HCT116 (cell line): ENCODE measurements at regions not wholly inside any gene's neighbourhood (a gene's known extent, or its start where the extent isn't known, plus 50 kb on each side); places are given as distances from the start of the nearest gene placed in this dataset.

ENCODE experiments used
- ATAC-seq: fragments of 200-7000 bp; cut with Tn5 transposase; 2 replicates; pipeline ENCODE4 v1.9.1; 2020; ENCODE audit warnings: mild to moderate bottlenecking, moderate library complexity
- BruUV-seq: library from RNA; stranded (reverse); fragments of 400-500 nt; replicated peaks from 2 replicates; lab custom pipeline; 2021; lab: Mats Ljungman, UMichigan
- CTCF ChIA-PET: fragments of 300-600 bp; sonication (Branson Sonifier 250); formaldehyde crosslinking; loops from one replicate; lab custom pipeline; 2021; ENCODE audit warnings: antibody characterized with exemption; lab: Charles Lee
- POLR2A ChIA-PET: fragments of 300-600, 350-600 bp; sonication (Branson Sonifier 250); formaldehyde crosslinking; loops from one replicate; lab custom pipeline; 2021; ENCODE audit warnings: antibody characterized with exemption; lab: Charles Lee
- RAD21 ChIA-PET, 2 experiments: fragments of 300-600 bp; sonication (Branson Sonifier 250); formaldehyde crosslinking; loops; one replicate each; lab custom pipeline; 2023; ENCODE audit warnings: low total read pairs in 2 of 2; ENCODE audit not compliant: uncharacterized antibody in 2 of 2, unreplicated experiment in 2 of 2, low non-redundant PET in 1 of 2; lab: Charles Lee
- DNase-seq: peaks from one replicate; pipeline ENCODE4 v3.0.0-alpha.2; 2010; ENCODE audit warnings: low read depth, low spot score
- H2AFZ ChIP-seq: fragments of 200-600 bp; shearing (Covaris generic), sonication (generic); 2 replicates; pipeline ENCODE4 v1.6.1; 2017; ENCODE audit warnings: low read depth, mixed run types, mixed read lengths, antibody characterized with exemption, low read length; ENCODE audit not compliant: poor library complexity, severe bottlenecking
- H3K27ac ChIP-seq: 2 replicates; pipeline ENCODE4 v1.5.1; 2012; ENCODE audit warnings: low read depth, low read length
- H3K27me3 ChIP-seq: fragments of 200-600 bp; sonication (generic); 2 replicates; pipeline ENCODE4 v1.6.1; 2016; ENCODE audit warnings: mixed run types, low read length, mixed read lengths; ENCODE audit not compliant: insufficient read depth
- H3K36me3 ChIP-seq, 2 experiments: fragments of 200-500 bp in 1 of 2; fragments of 200-600 bp in 1 of 2; sonication (Bioruptor generic) in 1 of 2; sonication (generic) in 1 of 2; 2 replicates each; pipeline versions ENCODE4 v1.5.1 to v1.6.1; 2014 to 2016; ENCODE audit warnings: low read length in 2 of 2, inconsistent platforms in 1 of 2, mixed read lengths in 1 of 2, mixed run types in 1 of 2; ENCODE audit not compliant: insufficient read depth in 2 of 2, control insufficient read depth in 1 of 2
- H3K4me1 ChIP-seq, 2 experiments: fragments of 200-600 bp in 1 of 2; sonication (generic) in 1 of 2; 2 replicates each; pipeline versions ENCODE4 v1.5.1 to v1.6.1; 2012 to 2017; ENCODE audit warnings: low read length in 2 of 2, inconsistent platforms in 1 of 2, mild to moderate bottlenecking in 1 of 2, mixed read lengths in 1 of 2, mixed run types in 1 of 2, moderate library complexity in 1 of 2; ENCODE audit not compliant: insufficient read depth in 2 of 2, control insufficient read depth in 1 of 2
- H3K4me2 ChIP-seq: fragments of 200-600 bp; sonication (generic); 2 replicates; pipeline ENCODE4 v1.6.1; 2017; ENCODE audit warnings: mixed run types, low read length, mixed read lengths
- H3K4me3 ChIP-seq, 2 experiments: fragments of 200-600 bp in 1 of 2; sonication (generic) in 1 of 2; replicated peaks in 1 of 2; 2 replicates each; pipeline ENCODE4 v1.5.1; 2011 to 2016; ENCODE audit warnings: low read length in 2 of 2, control low read depth in 1 of 2, low read depth in 1 of 2, mild to moderate bottlenecking in 1 of 2, mixed read lengths in 1 of 2, mixed run types in 1 of 2
- H3K79me2 ChIP-seq: fragments of 200-600 bp; sonication (generic); 2 replicates; pipeline ENCODE4 v1.6.1; 2017; ENCODE audit warnings: mild to moderate bottlenecking, mixed run types, low read length, moderate library complexity, mixed read lengths; ENCODE audit not compliant: insufficient read depth
- H3K9ac ChIP-seq: fragments of 200-600 bp; sonication (generic); 2 replicates; pipeline ENCODE4 v1.6.1; 2016; ENCODE audit warnings: low read length, mixed read lengths
- H3K9me2 ChIP-seq: fragments of 200-600 bp; sonication (generic), shearing (Covaris generic); 2 replicates; pipeline ENCODE4 v1.6.1; 2017; ENCODE audit warnings: mixed run types, mild to moderate bottlenecking, moderate library complexity; ENCODE audit not compliant: insufficient read depth
- H3K9me3 ChIP-seq, 2 experiments: fragments of 200-500 bp in 1 of 2; fragments of 200-600 bp in 1 of 2; sonication (Bioruptor generic) in 1 of 2; sonication (generic) in 1 of 2; 2 replicates each; pipeline ENCODE4 v1.6.1; 2014 to 2017; ENCODE audit warnings: low read length in 2 of 2, mixed read lengths in 2 of 2, inconsistent platforms in 1 of 2, low read depth in 1 of 2, mild to moderate bottlenecking in 1 of 2, mixed run types in 1 of 2, moderate library complexity in 1 of 2; ENCODE audit not compliant: control insufficient read depth in 1 of 2, insufficient read depth in 1 of 2
- H4K20me1 ChIP-seq: fragments of 200-600 bp; sonication (generic), shearing (Covaris generic); 2 replicates; pipeline ENCODE4 v1.6.1; 2017; ENCODE audit warnings: mixed run types, mild to moderate bottlenecking, moderate library complexity; ENCODE audit not compliant: insufficient read depth
- CBX3 ChIP-seq: IDR thresholded peaks from 2 replicates; pipeline ENCODE4 v1.6.1; 2012; ENCODE audit warnings: low read depth
- CTCF ChIP-seq, 3 experiments: fragments of 200-600 bp in 1 of 3; sonication (generic) in 1 of 3; IDR thresholded peaks in 2 of 3; conservative IDR thresholded peaks in 1 of 3; 2 replicates each; pipeline ENCODE4 v1.5.1; 2012 to 2017; ENCODE audit warnings: low read depth in 2 of 3, low read length in 2 of 3, antibody characterized with exemption in 1 of 3, borderline replicate concordance in 1 of 3, control low read depth in 1 of 3, mild to moderate bottlenecking in 1 of 3, mixed read lengths in 1 of 3, mixed run types in 1 of 3, moderate library complexity in 1 of 3; ENCODE audit not compliant: insufficient read depth in 1 of 3
- EGR1 ChIP-seq: IDR thresholded peaks from 2 replicates; pipeline ENCODE4 v1.6.1; 2012; ENCODE audit warnings: low read depth
- ELF1 ChIP-seq: IDR thresholded peaks from 2 replicates; pipeline ENCODE4 v1.6.1; 2012; ENCODE audit warnings: low read depth, borderline replicate concordance
- FOSL1 ChIP-seq: IDR thresholded peaks from 2 replicates; pipeline ENCODE4 v1.6.1; 2012; ENCODE audit warnings: low read depth
- JUND ChIP-seq: IDR thresholded peaks from 2 replicates; pipeline ENCODE4 v1.6.1; 2012
- MAX ChIP-seq: IDR thresholded peaks from 2 replicates; pipeline ENCODE4 v1.6.1; 2012
- POLR2AphosphoS5 ChIP-seq: IDR thresholded peaks from 2 replicates; pipeline ENCODE4 v1.6.1; 2011; ENCODE audit warnings: mild to moderate bottlenecking, low read depth, low read length, moderate library complexity
- REST ChIP-seq: IDR thresholded peaks from 2 replicates; pipeline ENCODE4 v1.6.1; 2012; ENCODE audit warnings: low read depth
- SIN3A ChIP-seq: IDR thresholded peaks from 2 replicates; pipeline ENCODE4 v1.6.1; 2012; ENCODE audit warnings: low read depth
- TCF7L2 ChIP-seq: IDR thresholded peaks from 2 replicates; pipeline ENCODE4 v1.7.0; 2011; ENCODE audit warnings: borderline replicate concordance, inconsistent platforms; ENCODE audit not compliant: insufficient read depth, insufficient read length; ENCODE audit errors: extremely low read depth
- ZBTB33 ChIP-seq: IDR thresholded peaks from 2 replicates; pipeline ENCODE4 v1.6.1; 2011; ENCODE audit warnings: mild to moderate bottlenecking, low read length, moderate library complexity; ENCODE audit not compliant: insufficient replicate concordance; ENCODE audit errors: extremely low read depth
- ZNF274 ChIP-seq: fragments of 200-500 bp; sonication (Bioruptor generic); IDR thresholded peaks from 2 replicates; pipeline ENCODE4 v1.6.1; 2014; ENCODE audit warnings: mild to moderate bottlenecking, low read depth, low read length, inconsistent platforms
- intact Hi-C: fragments of 100-400 bp; cut with micrococcal nuclease; formaldehyde crosslinking; loops from 2 replicates; pipeline ENCODE4 v1.10.0; 2022

GRCh38 chr4:164464313-164464712 is 289.6 kb upstream of the SMIM31 start:
- H3K36me3 ChIP-seq: no peaks in the 10 kb centered on the region
- ATAC-seq (no peak), DNase-seq (no peak)
- H3K4me3 ChIP-seq: no peak overlapping the region
- POLR2A ChIA-PET: interaction anchor here (0.7 kb wide), 1 partner anchor 81 kb away, joined by 3 read pairs; no protein-coding TSS in a partner anchor
- no peaks in the 10 kb centered on the region for H3K9me3 ChIP-seq
- intact Hi-C loops: no loop called here
- RAD21 ChIA-PET: no interaction called here
- no peaks in the 10 kb centered on the region for H3K79me2 ChIP-seq
- CTCF ChIA-PET: no interaction called here
- BruUV-seq: no TSS peak
- H2AFZ ChIP-seq: no peak overlapping the region
- no peaks in the 10 kb centered on the region for H3K9me2 ChIP-seq
- TF ChIP-seq MAX (no peak), SIN3A (no peak), POLR2AphosphoS5 (no peak), CTCF (IDR thresholded peaks at IDR 0.05 in 2 of 3, conservative IDR thresholded peaks at IDR 0.05 in 1 of 3; ENCODE audit: borderline replicate concordance in 1 of 3, insufficient read depth in 1 of 3, low read depth in 2 of 3, low read length in 2 of 3) (no peak), ZNF274 (no peak), ELF1 (no peak), JUND (no peak), EGR1 (no peak)
- no peaks in the 10 kb centered on the region for H4K20me1 ChIP-seq
- H3K4me2 ChIP-seq: no peak overlapping the region
- H3K4me1 ChIP-seq: no peaks in the 10 kb centered on the region
- no peak overlapping the region for H3K27ac ChIP-seq
- H3K27me3 ChIP-seq: no peaks in the 10 kb centered on the region
- H3K9ac ChIP-seq: no peak overlapping the region

- Histone ChIP-seq H3K4me2 (no peak overlapping the region), H4K20me1 (no peaks in the 10 kb centered on the region), H2AFZ (no peak overlapping the region), H3K27ac (no peak overlapping the region), H3K9me2 (no peaks in the 10 kb centered on the region), H3K4me3 (no peak overlapping the region), H3K27me3 (no peaks in the 10 kb centered on the region), H3K79me2 (no peaks in the 10 kb centered on the region), H3K9ac (no peak overlapping the region), H3K9me3 (no peaks in the 10 kb centered on the region), H3K36me3 (no peaks in the 10 kb centered on the region), H3K4me1 (no peaks in the 10 kb centered on the region)
- ChIA-PET CTCF (no interaction called here), POLR2A (no interaction called here), RAD21 (no interaction called here)
- ATAC-seq: no peak
- intact Hi-C loops: no loop called here
- peak; percentile 15 for DNase-seq
- no TSS peak for BruUV-seq
- TF ChIP-seq FOSL1 (no peak), JUND (0 out of 2 replicates have a peak, but pooled peaks have one; percentile 24), ZNF274 (no peak), ZBTB33 (no peak), TCF7L2 (no peak), CBX3 (no peak), REST (no peak)
These were observed 286.4 kb upstream of the SMIM31 start for GRCh38 chr4:164467493-164467892.
